Anterior cingulate cortex (tissue), 58 donors: ENCODE measurements at regions not wholly inside any gene's neighbourhood (a gene's known extent, or its start where the extent isn't known, plus 50 kb on each side); places are given as distances from the start of the nearest gene placed in this dataset.
A peak's percentile ranks its signal among the peaks of the same experiment; 100 is the strongest.
"Not testable (repeated sequence)": the region's sequence is repeated elsewhere in the genome, so short reads cannot be mapped to it uniquely, and the experiment has no call there.

Experiments
- DNase-seq, 58 donors: peaks; one replicate each; lab custom pipeline; 2025; lab: John Stamatoyannopoulos, UW

GRCh38 chr6:145069966-145070365, 665.4 kb downstream of the EPM2A start:
- DNase-seq: no peak

GRCh38 chr6:145070791-145071190, 664.5 kb downstream of the EPM2A start:
- no peak for DNase-seq

GRCh38 chr6:145071836-145072235, 663.5 kb downstream of the EPM2A start:
- DNase-seq: no peak

- DNase-seq: no peak
Observed at GRCh38 chr6:145073811-145074210, 661.5 kb downstream of the EPM2A start.

GRCh38 chr6:145074805-145075204, 660.5 kb downstream of the EPM2A start:
- no peak for DNase-seq

- no peak for DNase-seq
Observed at GRCh38 chr6:145075425-145075824, 659.9 kb downstream of the EPM2A start.

GRCh38 chr6:145076115-145076841, 659.0 kb downstream of the EPM2A start:
- no peak for DNase-seq

GRCh38 chr6:145077382-145077781, 657.9 kb downstream of the EPM2A start:
- no peak for DNase-seq

- DNase-seq: no peak
Observed at GRCh38 chr6:145080651-145081050, 654.7 kb downstream of the EPM2A start.

GRCh38 chr6:145081677-145082076, 653.6 kb downstream of the EPM2A start:
- DNase-seq: no peak

- DNase-seq: no peak
Observed at GRCh38 chr6:145082359-145082758, 653.0 kb downstream of the EPM2A start.

GRCh38 chr6:145086197-145086596, 649.1 kb downstream of the EPM2A start:
- DNase-seq: peak in 1 of 58 donors; percentile 1

GRCh38 chr6:145087034-145087433, 648.3 kb downstream of the EPM2A start:
- no peak for DNase-seq

GRCh38 chr6:145090801-145091585, 644.3 kb downstream of the EPM2A start:
- DNase-seq: no peak

- no peak for DNase-seq
Observed at GRCh38 chr6:145091586-145092142, 643.7 kb downstream of the EPM2A start.

GRCh38 chr6:145092554-145092953, 642.8 kb downstream of the EPM2A start:
- no peak for DNase-seq

- DNase-seq: no peak
Observed at GRCh38 chr6:145093226-145093625, 642.1 kb downstream of the EPM2A start.

GRCh38 chr6:145096846-145097245, 638.5 kb downstream of the EPM2A start:
- DNase-seq: no peak

- not testable (repeated sequence) for DNase-seq
Observed at GRCh38 chr6:145098127-145098526, 637.2 kb downstream of the EPM2A start.

GRCh38 chr6:145099713-145100112, 635.6 kb downstream of the EPM2A start:
- DNase-seq: no peak

GRCh38 chr6:145110109-145110508, 625.2 kb downstream of the EPM2A start:
- no peak for DNase-seq

- DNase-seq: not testable (repeated sequence)
Observed at GRCh38 chr6:145111407-145111806, 623.9 kb downstream of the EPM2A start.
